ENCODE measurements at regions not wholly inside any gene's neighbourhood (a gene's known extent, or its start where the extent isn't known, plus 50 kb on each side); places are given as distances from the start of the nearest gene placed in this dataset.

DNA sequence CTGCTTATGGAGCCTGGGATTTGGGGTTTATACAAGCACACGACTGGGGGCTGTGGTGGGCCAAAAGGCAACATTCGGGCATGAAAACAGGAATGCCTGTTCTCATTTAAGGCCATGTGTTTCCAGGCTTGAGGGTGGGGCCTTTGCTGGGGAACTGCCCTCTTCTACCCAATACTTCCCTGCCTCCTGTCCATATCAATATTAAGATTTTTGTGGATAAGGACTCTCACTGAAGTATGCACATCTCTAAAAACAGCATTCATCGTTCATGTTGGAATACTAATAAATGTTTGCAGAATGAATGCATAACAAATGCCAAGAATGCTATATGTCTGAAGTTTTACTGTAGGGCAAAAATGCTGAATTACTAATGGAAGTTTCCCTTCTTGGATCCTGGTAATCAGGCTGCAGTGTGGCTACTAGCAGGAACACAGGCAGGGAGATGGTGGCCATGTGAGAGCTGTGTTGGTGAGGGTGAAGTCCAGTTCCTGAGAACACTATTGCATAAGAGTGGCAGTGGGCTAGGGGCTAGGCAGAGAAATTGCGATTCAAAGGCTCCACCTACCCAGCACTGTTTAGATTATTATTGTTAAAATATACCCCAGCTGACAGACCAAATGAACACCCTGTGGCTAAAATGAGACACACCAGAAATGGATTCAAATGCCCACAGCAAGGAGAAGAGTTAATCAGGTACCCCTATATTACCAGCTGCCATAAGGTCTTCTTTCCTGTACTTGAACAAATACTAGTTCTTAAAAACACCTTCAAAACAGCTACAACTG, 644.3 kb downstream of the EPM2A start:
- no TSS peak for BruUV-seq (replicated peaks)
- intact Hi-C loops (cut with micrococcal nuclease; ENCODE audit: unreplicated experiment) = no loop called here
- H3K4me1 ChIP-seq (ENCODE audit: control insufficient read depth, insufficient read depth, low read length) = no peaks in the 10 kb centered on the region
- H3K4me3 ChIP-seq (ENCODE audit: low read depth in 2 of 2, low read length in 2 of 2) = no peak overlapping the region
- H3K27ac ChIP-seq (ENCODE audit: low read length) = no peak overlapping the region
- no peaks in the 10 kb centered on the region for H3K27me3 ChIP-seq (ENCODE audit: control insufficient read depth, insufficient read depth, low read length)
- in situ Hi-C loops (cut with HindIII; ENCODE audit: low pct_unique_long_range_greater_than_20kb, low sequenced_read_pairs) = no loop called here
- DNase-seq (ENCODE audit: low read depth, low spot score) (no peak), ATAC-seq (no peak)
- CTCF ChIA-PET = no interaction called here
- no peaks in the 10 kb centered on the region for H3K9me3 ChIP-seq (ENCODE audit: control insufficient read depth, insufficient read depth, low read depth, low read length)
- H3K36me3 ChIP-seq (ENCODE audit: control insufficient read depth, insufficient read depth, low read length) = no peaks in the 10 kb centered on the region
- TF ChIP-seq, protein P1, sequence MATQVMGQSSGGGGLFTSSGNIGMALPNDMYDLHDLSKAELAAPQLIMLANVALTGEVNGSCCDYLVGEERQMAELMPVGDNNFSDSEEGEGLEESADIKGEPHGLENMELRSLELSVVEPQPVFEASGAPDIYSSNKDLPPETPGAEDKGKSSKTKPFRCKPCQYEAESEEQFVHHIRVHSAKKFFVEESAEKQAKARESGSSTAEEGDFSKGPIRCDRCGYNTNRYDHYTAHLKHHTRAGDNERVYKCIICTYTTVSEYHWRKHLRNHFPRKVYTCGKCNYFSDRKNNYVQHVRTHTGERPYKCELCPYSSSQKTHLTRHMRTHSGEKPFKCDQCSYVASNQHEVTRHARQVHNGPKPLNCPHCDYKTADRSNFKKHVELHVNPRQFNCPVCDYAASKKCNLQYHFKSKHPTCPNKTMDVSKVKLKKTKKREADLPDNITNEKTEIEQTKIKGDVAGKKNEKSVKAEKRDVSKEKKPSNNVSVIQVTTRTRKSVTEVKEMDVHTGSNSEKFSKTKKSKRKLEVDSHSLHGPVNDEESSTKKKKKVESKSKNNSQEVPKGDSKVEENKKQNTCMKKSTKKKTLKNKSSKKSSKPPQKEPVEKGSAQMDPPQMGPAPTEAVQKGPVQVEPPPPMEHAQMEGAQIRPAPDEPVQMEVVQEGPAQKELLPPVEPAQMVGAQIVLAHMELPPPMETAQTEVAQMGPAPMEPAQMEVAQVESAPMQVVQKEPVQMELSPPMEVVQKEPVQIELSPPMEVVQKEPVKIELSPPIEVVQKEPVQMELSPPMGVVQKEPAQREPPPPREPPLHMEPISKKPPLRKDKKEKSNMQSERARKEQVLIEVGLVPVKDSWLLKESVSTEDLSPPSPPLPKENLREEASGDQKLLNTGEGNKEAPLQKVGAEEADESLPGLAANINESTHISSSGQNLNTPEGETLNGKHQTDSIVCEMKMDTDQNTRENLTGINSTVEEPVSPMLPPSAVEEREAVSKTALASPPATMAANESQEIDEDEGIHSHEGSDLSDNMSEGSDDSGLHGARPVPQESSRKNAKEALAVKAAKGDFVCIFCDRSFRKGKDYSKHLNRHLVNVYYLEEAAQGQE (IDR thresholded peaks at IDR 0.05; ENCODE audit: insufficient read depth in 1 of 2, low read depth in 2 of 2, low read length in 1 of 2) = no peak
- no peak for TF ChIP-seq POLR2AphosphoS5 (IDR thresholded peaks at IDR 0.05; ENCODE audit: low read depth, low read length)
- TF ChIP-seq SIN3A (IDR thresholded peaks at IDR 0.05; ENCODE audit: borderline replicate concordance, insufficient read depth, low read depth, low read length) = no peak
- POLR2A ChIA-PET = no interaction called here

DNA sequence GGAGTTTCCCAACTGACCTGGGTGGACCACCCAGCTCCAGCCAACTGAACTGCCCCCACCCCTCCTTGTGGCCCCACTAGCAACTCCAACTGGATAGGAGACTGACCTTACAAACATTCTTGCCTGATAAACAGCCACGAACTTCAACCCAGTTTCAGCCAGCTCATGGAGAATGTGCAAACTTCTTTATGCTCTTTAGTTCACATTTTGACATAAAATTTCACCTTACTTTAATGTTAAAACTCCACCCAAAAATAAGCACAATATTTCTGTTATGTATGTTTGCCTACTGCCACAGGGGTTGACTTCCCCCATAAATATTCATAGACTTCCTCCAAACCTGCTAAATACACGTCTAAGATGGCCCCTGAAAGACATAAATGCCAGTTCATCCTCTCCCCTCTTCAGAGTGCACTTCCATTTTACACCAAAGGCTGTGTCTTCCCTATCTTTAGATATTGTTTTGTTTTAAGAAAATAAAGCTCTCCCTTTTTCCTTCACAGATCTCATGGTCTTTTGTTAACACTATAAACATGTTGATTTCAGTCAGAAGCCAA, 643.7 kb downstream of the EPM2A start:
- no peaks in the 10 kb centered on the region for H3K27me3 ChIP-seq (ENCODE audit: control insufficient read depth, insufficient read depth, low read length)
- ATAC-seq = no peak
- BruUV-seq (replicated peaks) = no TSS peak
- no peak for DNase-seq (ENCODE audit: low read depth, low spot score)
- no peak overlapping the region for H3K27ac ChIP-seq (ENCODE audit: low read length)
- ChIA-PET CTCF (no interaction called here), POLR2A (no interaction called here)
- H3K36me3 ChIP-seq (ENCODE audit: control insufficient read depth, insufficient read depth, low read length) = no peaks in the 10 kb centered on the region
- H3K9me3 ChIP-seq (ENCODE audit: control insufficient read depth, insufficient read depth, low read depth, low read length) = no peaks in the 10 kb centered on the region
- no peak overlapping the region for H3K4me3 ChIP-seq (ENCODE audit: low read depth in 2 of 2, low read length in 2 of 2)
- no peaks in the 10 kb centered on the region for H3K4me1 ChIP-seq (ENCODE audit: control insufficient read depth, insufficient read depth, low read length)
- intact Hi-C loops (cut with micrococcal nuclease; ENCODE audit: unreplicated experiment) = no loop called here
- TF ChIP-seq TCF7L2 (IDR thresholded peaks at IDR 0.05; ENCODE audit: low read depth, low read length) (no peak), CTCF (IDR thresholded peaks at IDR 0.05) (no peak), POLR2AphosphoS5 (IDR thresholded peaks at IDR 0.05; ENCODE audit: low read depth, low read length) (no peak), SIN3A (IDR thresholded peaks at IDR 0.05; ENCODE audit: borderline replicate concordance, insufficient read depth, low read depth, low read length) (no peak)
- TF ChIP-seq, protein P1 (IDR thresholded peaks at IDR 0.05; ENCODE audit: insufficient read depth in 1 of 2, low read depth in 2 of 2, low read length in 1 of 2) = no peak
- in situ Hi-C loops (cut with HindIII; ENCODE audit: low pct_unique_long_range_greater_than_20kb, low sequenced_read_pairs) = no loop called here
